ENCODE measurements at regions not wholly inside any gene's neighbourhood (a gene's known extent, or its start where the extent isn't known, plus 50 kb on each side); places are given as distances from the start of the nearest gene placed in this dataset.

DNA sequence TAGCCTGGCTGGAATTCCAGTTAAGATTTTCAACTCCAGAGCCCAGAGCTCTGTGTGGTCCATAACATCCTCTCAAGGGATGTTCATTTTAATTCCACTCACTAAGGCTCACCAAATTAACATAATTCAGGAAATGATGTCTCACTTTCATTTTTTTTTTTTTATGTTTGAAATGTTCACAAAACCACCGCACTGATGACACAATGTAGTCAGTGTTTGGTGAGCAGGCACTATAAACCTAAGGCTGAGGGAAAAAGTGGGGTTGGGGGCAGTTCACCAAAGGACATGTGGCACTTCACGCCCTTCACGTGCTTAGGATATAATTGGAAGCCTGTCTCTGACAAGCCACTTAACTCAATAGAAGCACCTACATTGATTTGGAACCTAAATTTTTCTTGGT is 177.3 kb upstream of the CAMK1G start:
- TF ChIP-seq RAD21 (IDR thresholded peaks at IDR 0.05; ENCODE audit: low read depth) (no peak), CREB1 (IDR thresholded peaks at IDR 0.05; ENCODE audit: low read depth) (no peak), YY1 (IDR thresholded peaks at IDR 0.05; ENCODE audit: low read depth) (no peak), ZBTB7A (IDR thresholded peaks at IDR 0.05; ENCODE audit: low read depth) (no peak), EP300 (IDR thresholded peaks at IDR 0.05; ENCODE audit: borderline replicate concordance) (no peak), FOXM1 (IDR thresholded peaks at IDR 0.05; ENCODE audit: borderline replicate concordance, low read depth) (no peak), CEBPB (IDR thresholded peaks at IDR 0.05) (no peak), EGR1 (IDR thresholded peaks at IDR 0.05) (no peak), TCF12 (IDR thresholded peaks at IDR 0.05; ENCODE audit: low read depth) (no peak), NFIC (IDR thresholded peaks at IDR 0.05) (no peak), TEAD4 (IDR thresholded peaks at IDR 0.05) (no peak), TAF1 (IDR thresholded peaks at IDR 0.05; ENCODE audit: low read depth) (no peak)
- TF ChIP-seq, protein P1, sequence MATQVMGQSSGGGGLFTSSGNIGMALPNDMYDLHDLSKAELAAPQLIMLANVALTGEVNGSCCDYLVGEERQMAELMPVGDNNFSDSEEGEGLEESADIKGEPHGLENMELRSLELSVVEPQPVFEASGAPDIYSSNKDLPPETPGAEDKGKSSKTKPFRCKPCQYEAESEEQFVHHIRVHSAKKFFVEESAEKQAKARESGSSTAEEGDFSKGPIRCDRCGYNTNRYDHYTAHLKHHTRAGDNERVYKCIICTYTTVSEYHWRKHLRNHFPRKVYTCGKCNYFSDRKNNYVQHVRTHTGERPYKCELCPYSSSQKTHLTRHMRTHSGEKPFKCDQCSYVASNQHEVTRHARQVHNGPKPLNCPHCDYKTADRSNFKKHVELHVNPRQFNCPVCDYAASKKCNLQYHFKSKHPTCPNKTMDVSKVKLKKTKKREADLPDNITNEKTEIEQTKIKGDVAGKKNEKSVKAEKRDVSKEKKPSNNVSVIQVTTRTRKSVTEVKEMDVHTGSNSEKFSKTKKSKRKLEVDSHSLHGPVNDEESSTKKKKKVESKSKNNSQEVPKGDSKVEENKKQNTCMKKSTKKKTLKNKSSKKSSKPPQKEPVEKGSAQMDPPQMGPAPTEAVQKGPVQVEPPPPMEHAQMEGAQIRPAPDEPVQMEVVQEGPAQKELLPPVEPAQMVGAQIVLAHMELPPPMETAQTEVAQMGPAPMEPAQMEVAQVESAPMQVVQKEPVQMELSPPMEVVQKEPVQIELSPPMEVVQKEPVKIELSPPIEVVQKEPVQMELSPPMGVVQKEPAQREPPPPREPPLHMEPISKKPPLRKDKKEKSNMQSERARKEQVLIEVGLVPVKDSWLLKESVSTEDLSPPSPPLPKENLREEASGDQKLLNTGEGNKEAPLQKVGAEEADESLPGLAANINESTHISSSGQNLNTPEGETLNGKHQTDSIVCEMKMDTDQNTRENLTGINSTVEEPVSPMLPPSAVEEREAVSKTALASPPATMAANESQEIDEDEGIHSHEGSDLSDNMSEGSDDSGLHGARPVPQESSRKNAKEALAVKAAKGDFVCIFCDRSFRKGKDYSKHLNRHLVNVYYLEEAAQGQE (IDR thresholded peaks at IDR 0.05; ENCODE audit: low read depth), result no peak
- TF ChIP-seq, protein P2, sequence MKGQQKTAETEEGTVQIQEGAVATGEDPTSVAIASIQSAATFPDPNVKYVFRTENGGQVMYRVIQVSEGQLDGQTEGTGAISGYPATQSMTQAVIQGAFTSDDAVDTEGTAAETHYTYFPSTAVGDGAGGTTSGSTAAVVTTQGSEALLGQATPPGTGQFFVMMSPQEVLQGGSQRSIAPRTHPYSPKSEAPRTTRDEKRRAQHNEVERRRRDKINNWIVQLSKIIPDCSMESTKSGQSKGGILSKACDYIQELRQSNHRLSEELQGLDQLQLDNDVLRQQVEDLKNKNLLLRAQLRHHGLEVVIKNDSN (IDR thresholded peaks at IDR 0.05), result no peak
- TF ChIP-seq, protein P3, sequence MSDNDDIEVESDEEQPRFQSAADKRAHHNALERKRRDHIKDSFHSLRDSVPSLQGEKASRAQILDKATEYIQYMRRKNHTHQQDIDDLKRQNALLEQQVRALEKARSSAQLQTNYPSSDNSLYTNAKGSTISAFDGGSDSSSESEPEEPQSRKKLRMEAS (IDR thresholded peaks at IDR 0.05), result no peak

DNA sequence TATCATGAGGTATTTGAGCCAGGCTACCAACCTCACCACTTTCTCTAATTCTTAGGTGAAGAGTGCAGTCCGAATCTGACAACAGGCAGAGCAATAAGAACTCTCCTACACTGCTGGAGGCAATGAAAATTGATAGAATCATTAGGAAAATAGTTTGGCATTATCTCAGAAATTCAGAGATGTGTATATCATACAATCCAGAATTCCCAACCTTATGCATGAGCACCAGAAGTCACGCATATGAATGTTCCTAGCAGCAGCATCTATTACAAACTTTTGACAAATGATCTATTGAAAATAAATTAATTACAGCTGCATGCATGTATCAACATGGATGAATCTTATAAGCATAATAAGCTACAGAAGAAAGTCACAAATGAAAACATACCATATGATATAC is 176.9 kb upstream of the CAMK1G start:
- no peak for TF ChIP-seq ZBTB7A (IDR thresholded peaks at IDR 0.05; ENCODE audit: low read depth)
- no peak for TF ChIP-seq FOXM1 (IDR thresholded peaks at IDR 0.05; ENCODE audit: borderline replicate concordance, low read depth)

DNA sequence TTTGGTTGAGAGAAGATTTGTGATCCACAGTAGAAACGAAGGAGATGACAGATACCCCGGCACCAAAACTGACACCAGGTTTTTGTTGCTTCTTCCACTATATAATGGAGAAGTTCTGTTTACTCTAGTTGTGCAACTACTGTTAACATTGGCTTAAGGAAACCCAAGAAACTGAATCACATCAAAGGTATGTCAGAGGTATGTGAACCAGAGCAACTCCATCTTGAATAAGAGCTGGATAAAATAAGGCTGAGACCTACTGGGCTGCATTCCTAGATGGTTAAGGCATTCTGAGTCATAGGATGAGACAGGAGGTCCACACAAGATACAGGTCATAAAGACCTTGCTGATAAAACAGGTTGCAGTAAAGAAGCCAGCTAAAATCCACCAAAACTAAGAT is 173.7 kb upstream of the CAMK1G start:
- TF ChIP-seq, protein P2 (IDR thresholded peaks at IDR 0.05), result no peak
- no peak for TF ChIP-seq NFIC (IDR thresholded peaks at IDR 0.05)
- TF ChIP-seq CREB1 (IDR thresholded peaks at IDR 0.05; ENCODE audit: low read depth), result no peak
- TF ChIP-seq, protein P3 (IDR thresholded peaks at IDR 0.05), result no peak
- TF ChIP-seq FOXM1 (IDR thresholded peaks at IDR 0.05; ENCODE audit: borderline replicate concordance, low read depth), result no peak
- TF ChIP-seq CEBPB (IDR thresholded peaks at IDR 0.05), result no peak
- no peak for TF ChIP-seq TCF12 (IDR thresholded peaks at IDR 0.05; ENCODE audit: low read depth)
- TF ChIP-seq RAD21 (IDR thresholded peaks at IDR 0.05; ENCODE audit: low read depth), result no peak
- TF ChIP-seq, protein P1 (IDR thresholded peaks at IDR 0.05; ENCODE audit: low read depth), result no peak
- no peak for TF ChIP-seq TAF1 (IDR thresholded peaks at IDR 0.05; ENCODE audit: low read depth)
- no peak for TF ChIP-seq ZBTB7A (IDR thresholded peaks at IDR 0.05; ENCODE audit: low read depth)
- TF ChIP-seq EP300 (IDR thresholded peaks at IDR 0.05; ENCODE audit: borderline replicate concordance), result no peak
- no peak for TF ChIP-seq TEAD4 (IDR thresholded peaks at IDR 0.05)
- TF ChIP-seq EGR1 (IDR thresholded peaks at IDR 0.05), result no peak
- TF ChIP-seq YY1 (IDR thresholded peaks at IDR 0.05; ENCODE audit: low read depth), result no peak

DNA sequence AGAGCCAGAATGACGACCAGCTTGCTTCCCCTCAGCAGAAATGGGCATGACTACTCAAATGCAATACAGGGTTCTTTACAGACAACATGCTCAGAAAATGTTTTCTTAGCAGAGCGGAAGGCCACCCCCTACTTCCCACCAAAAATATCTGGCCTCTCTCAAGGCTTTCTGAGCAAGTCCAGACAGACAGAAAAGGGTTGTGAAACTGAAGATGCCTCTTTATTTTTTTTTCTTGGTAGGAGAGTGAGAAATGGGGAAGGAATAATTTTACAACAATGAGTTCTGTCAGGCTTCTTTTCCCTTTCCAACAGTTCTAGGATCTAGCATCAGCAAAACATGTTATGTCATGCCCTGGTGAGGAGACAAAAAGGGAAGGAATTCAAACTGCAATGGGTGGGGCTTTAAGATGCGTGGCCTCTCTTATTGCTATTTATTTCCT is 172.0 kb upstream of the CAMK1G start:
- TF ChIP-seq, protein P2 (IDR thresholded peaks at IDR 0.05), result no peak
- TF ChIP-seq YY1 (IDR thresholded peaks at IDR 0.05; ENCODE audit: low read depth), result no peak
- no peak for TF ChIP-seq FOXM1 (IDR thresholded peaks at IDR 0.05; ENCODE audit: borderline replicate concordance, low read depth)
- no peak for TF ChIP-seq CEBPB (IDR thresholded peaks at IDR 0.05)
- TF ChIP-seq TCF12 (IDR thresholded peaks at IDR 0.05; ENCODE audit: low read depth), result no peak

DNA sequence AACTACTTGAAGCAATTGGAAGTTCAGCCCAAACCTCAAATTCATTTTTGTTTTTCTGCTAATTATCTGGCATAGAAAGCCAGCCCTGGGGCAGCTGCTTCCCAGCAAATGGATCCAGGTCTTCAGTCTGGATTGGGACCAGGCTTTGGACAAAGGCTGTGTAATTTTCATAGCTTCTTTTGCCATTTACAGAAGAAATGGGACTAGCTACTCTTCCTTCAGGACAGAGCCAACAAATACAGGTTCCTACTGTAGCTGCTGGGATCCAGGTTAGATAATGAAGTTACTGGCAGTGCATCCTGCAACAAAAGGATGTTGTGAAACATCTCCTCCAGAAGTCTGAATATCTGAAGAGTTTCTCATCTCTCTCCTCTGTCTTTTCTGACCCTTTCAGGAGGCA is 171.5 kb upstream of the CAMK1G start:
- no peak for TF ChIP-seq EGR1 (IDR thresholded peaks at IDR 0.05)
- no peak for TF ChIP-seq TEAD4 (IDR thresholded peaks at IDR 0.05)
- no peak for TF ChIP-seq ZBTB7A (IDR thresholded peaks at IDR 0.05; ENCODE audit: low read depth)
- TF ChIP-seq RAD21 (IDR thresholded peaks at IDR 0.05; ENCODE audit: low read depth), result no peak
- no peak for TF ChIP-seq CREB1 (IDR thresholded peaks at IDR 0.05; ENCODE audit: low read depth)
- TF ChIP-seq NFIC (IDR thresholded peaks at IDR 0.05), result no peak
- TF ChIP-seq TAF1 (IDR thresholded peaks at IDR 0.05; ENCODE audit: low read depth), result no peak
- no peak for TF ChIP-seq FOXM1 (IDR thresholded peaks at IDR 0.05; ENCODE audit: borderline replicate concordance, low read depth)
- TF ChIP-seq, protein P1 (IDR thresholded peaks at IDR 0.05; ENCODE audit: low read depth), result no peak
- TF ChIP-seq TCF12 (IDR thresholded peaks at IDR 0.05; ENCODE audit: low read depth), result no peak
- no peak for TF ChIP-seq CEBPB (IDR thresholded peaks at IDR 0.05)
- no peak for TF ChIP-seq EP300 (IDR thresholded peaks at IDR 0.05; ENCODE audit: borderline replicate concordance)
- no peak for TF ChIP-seq YY1 (IDR thresholded peaks at IDR 0.05; ENCODE audit: low read depth)
- TF ChIP-seq, protein P3 (IDR thresholded peaks at IDR 0.05), result no peak

Data from Ishikawa (cell line).